ENCODE measurements at regions not wholly inside any gene's neighbourhood (a gene's known extent, or its start where the extent isn't known, plus 50 kb on each side); places are given as distances from the start of the nearest gene placed in this dataset.

DNA sequence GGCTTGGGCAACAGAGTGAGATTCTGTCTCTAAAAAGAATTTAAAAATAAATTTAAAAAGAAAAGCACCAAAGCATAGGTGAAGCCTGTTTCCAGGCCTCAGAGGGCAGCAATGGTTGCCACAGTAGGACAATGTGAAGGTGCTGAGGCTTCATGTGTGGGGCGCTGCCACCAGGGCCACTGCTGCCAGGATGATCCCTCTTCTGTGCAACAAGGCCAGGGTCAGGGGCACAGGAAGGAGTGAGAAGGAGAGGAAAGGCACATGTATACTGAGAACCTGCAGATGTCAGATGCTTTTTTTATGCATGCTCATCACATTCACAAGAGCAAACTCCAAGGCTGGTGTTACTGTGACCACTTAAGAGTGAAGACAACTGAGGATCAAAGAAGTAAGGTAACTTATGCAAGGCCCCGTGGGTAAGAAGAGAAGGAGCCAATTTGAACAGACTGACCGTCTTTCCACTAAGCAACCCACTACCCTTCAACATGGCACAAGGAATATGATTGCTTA is 79.7 kb upstream of the ACKR3 start:
- no peak overlapping the region for H3K4me2 ChIP-seq (ENCODE audit: insufficient read depth, low read length)
- no peak overlapping the region for H3K4me3 ChIP-seq (ENCODE audit: insufficient read depth, low read length)
- DNase-seq (ENCODE audit: insufficient read length, low spot score, missing footprints), result no peak
- no peaks in the 10 kb centered on the region for H3K4me1 ChIP-seq (ENCODE audit: insufficient read depth, low read length)
- no peaks in the 10 kb centered on the region for H3K79me2 ChIP-seq (ENCODE audit: insufficient read depth, low read length)
- no peaks in the 10 kb centered on the region for H3K27me3 ChIP-seq (ENCODE audit: insufficient read depth, low read length)
- no peak overlapping the region for H3K27ac ChIP-seq (ENCODE audit: low read depth, low read length)
- no peaks in the 10 kb centered on the region for H3K36me3 ChIP-seq (ENCODE audit: insufficient read depth, low read length)
- no peaks in the 10 kb centered on the region for H3K9me3 ChIP-seq (ENCODE audit: low read depth, low read length)
- no peaks in the 10 kb centered on the region for H4K20me1 ChIP-seq (ENCODE audit: insufficient read depth, low read length)
- TF ChIP-seq, protein P1, sequence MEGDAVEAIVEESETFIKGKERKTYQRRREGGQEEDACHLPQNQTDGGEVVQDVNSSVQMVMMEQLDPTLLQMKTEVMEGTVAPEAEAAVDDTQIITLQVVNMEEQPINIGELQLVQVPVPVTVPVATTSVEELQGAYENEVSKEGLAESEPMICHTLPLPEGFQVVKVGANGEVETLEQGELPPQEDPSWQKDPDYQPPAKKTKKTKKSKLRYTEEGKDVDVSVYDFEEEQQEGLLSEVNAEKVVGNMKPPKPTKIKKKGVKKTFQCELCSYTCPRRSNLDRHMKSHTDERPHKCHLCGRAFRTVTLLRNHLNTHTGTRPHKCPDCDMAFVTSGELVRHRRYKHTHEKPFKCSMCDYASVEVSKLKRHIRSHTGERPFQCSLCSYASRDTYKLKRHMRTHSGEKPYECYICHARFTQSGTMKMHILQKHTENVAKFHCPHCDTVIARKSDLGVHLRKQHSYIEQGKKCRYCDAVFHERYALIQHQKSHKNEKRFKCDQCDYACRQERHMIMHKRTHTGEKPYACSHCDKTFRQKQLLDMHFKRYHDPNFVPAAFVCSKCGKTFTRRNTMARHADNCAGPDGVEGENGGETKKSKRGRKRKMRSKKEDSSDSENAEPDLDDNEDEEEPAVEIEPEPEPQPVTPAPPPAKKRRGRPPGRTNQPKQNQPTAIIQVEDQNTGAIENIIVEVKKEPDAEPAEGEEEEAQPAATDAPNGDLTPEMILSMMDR (IDR thresholded peaks at IDR 0.05; ENCODE audit: extremely low read depth, low read depth, low read length), result no peak
- no peak overlapping the region for H2AFZ ChIP-seq (ENCODE audit: low read length)

DNA sequence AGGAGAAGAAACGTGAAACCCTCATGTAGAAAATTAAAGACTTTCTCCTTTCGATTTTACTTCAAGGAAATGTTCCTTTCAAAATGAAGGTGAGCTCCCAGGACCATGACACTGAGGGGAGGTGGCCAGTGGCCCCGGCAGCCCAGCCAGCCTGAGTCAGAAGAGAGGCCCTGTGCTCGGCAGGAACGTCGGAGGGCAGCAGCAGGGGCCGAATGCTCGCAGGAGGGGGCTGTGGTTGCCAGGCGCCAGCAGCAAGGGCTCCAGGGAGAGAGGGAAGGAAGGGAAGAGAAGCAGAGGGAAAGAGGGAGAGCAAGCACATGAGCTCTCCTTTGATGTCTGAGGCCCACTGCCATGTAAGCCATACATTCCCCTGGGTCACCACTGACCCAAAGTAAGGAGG is 73.3 kb upstream of the ACKR3 start:
- no peak overlapping the region for H3K27ac ChIP-seq (ENCODE audit: low read depth, low read length)
- no peaks in the 10 kb centered on the region for H3K27me3 ChIP-seq (ENCODE audit: insufficient read depth, low read length)
- no peak overlapping the region for H2AFZ ChIP-seq (ENCODE audit: low read length)
- no peaks in the 10 kb centered on the region for H3K36me3 ChIP-seq (ENCODE audit: insufficient read depth, low read length)
- TF ChIP-seq, protein P1 (IDR thresholded peaks at IDR 0.05; ENCODE audit: extremely low read depth, low read depth, low read length), result no peak
- H3K9me3 ChIP-seq (ENCODE audit: low read depth, low read length), result no peaks in the 10 kb centered on the region
- no peak overlapping the region for H3K4me3 ChIP-seq (ENCODE audit: insufficient read depth, low read length)
- no peak overlapping the region for H3K4me2 ChIP-seq (ENCODE audit: insufficient read depth, low read length)
- H3K4me1 ChIP-seq (ENCODE audit: insufficient read depth, low read length), result no peaks in the 10 kb centered on the region
- H3K79me2 ChIP-seq (ENCODE audit: insufficient read depth, low read length), result no peaks in the 10 kb centered on the region
- no peak for DNase-seq (ENCODE audit: insufficient read length, low spot score, missing footprints)
- no peaks in the 10 kb centered on the region for H4K20me1 ChIP-seq (ENCODE audit: insufficient read depth, low read length)

DNA sequence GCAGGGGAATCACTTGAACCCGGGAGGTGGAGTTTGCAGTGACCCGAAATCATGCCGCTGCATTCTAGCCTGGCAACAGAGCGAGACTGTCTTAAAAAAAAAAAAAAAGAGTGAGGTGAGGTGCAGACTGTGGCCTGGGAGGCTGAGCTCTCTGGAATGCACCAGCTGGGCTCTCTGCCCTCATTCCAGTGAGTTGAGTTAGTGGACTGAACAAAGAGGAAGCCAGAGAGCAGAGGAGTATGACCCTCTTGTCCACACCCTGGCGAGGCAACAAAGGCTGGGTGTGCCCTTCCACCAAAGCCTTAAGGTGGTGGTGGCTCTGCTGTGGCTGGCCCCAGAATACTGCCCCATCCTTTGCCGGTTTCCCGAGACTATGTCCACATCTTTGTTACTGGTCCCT is 71.3 kb upstream of the ACKR3 start:
- Histone ChIP-seq H2AFZ (ENCODE audit: low read length) (no peak overlapping the region), H3K4me2 (ENCODE audit: insufficient read depth, low read length) (no peak overlapping the region), H3K27ac (ENCODE audit: low read depth, low read length) (no peak overlapping the region), H3K27me3 (ENCODE audit: insufficient read depth, low read length) (no peaks in the 10 kb centered on the region), H3K4me3 (ENCODE audit: insufficient read depth, low read length) (no peak overlapping the region), H3K79me2 (ENCODE audit: insufficient read depth, low read length) (no peaks in the 10 kb centered on the region), H3K9me3 (ENCODE audit: low read depth, low read length) (no peaks in the 10 kb centered on the region), H4K20me1 (ENCODE audit: insufficient read depth, low read length) (no peaks in the 10 kb centered on the region), H3K36me3 (ENCODE audit: insufficient read depth, low read length) (no peaks in the 10 kb centered on the region), H3K4me1 (ENCODE audit: insufficient read depth, low read length) (no peaks in the 10 kb centered on the region)
- TF ChIP-seq, protein P1 (IDR thresholded peaks at IDR 0.05; ENCODE audit: extremely low read depth, low read depth, low read length), result no peak
- DNase-seq (ENCODE audit: insufficient read length, low spot score, missing footprints), result no peak

DNA sequence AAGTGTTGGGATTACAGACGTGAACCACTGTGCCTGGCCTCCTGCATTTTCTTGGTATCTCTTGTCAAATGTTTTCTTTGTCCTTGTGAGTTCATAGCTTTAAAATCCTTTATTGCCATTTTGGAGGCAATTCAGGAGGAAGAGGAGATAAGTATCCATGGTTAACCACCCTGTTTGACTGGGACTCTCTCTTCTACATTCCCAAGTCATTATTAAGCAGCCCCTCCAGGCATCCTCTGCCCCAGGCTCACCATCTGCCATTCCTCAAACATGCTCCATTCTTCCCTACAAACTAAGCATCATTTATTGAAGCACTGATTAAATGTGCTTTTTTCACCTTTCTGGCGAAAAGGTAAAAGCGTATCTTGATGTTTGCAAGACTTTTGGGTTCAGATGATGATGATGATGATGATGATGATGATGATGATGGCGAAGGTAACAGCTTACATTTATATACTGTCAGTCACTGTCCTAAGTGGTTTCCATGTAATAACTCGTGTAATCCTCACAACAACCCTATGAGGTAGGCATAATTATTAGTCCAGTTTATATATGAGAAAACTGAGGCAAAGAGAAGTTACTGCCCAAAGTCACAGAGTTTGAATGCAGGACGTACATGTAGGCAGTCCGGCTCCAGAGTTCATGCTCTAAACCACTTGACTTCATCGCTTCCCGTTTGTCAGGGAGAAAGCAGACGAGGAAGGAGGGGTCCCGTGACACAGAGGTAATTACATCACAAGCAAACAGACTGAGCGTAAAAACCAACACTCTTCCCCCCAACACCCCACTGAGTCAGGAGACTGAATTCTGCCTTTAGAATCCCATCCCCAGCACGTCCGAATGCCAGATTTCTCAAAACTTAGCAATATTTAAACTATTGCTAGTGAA is 69.7 kb upstream of the ACKR3 start:
- no peaks in the 10 kb centered on the region for H3K9me3 ChIP-seq (ENCODE audit: low read depth, low read length)
- H3K79me2 ChIP-seq (ENCODE audit: insufficient read depth, low read length), result no peaks in the 10 kb centered on the region
- H3K4me2 ChIP-seq (ENCODE audit: insufficient read depth, low read length), result no peak overlapping the region
- no peaks in the 10 kb centered on the region for H3K36me3 ChIP-seq (ENCODE audit: insufficient read depth, low read length)
- DNase-seq (ENCODE audit: insufficient read length, low spot score, missing footprints), result no peak
- no peak overlapping the region for H3K4me3 ChIP-seq (ENCODE audit: insufficient read depth, low read length)
- no peaks in the 10 kb centered on the region for H3K4me1 ChIP-seq (ENCODE audit: insufficient read depth, low read length)
- H2AFZ ChIP-seq (ENCODE audit: low read length), result no peak overlapping the region
- TF ChIP-seq, protein P1 (IDR thresholded peaks at IDR 0.05; ENCODE audit: extremely low read depth, low read depth, low read length), result no peak
- no peak overlapping the region for H3K27ac ChIP-seq (ENCODE audit: low read depth, low read length)
- H3K27me3 ChIP-seq (ENCODE audit: insufficient read depth, low read length), result peaks cover under 1% of the 10 kb centered on the region
- no peaks in the 10 kb centered on the region for H4K20me1 ChIP-seq (ENCODE audit: insufficient read depth, low read length)

Measured in osteoblast (primary cell).